ENCODE measurements at regions not wholly inside any gene's neighbourhood (a gene's known extent, or its start where the extent isn't known, plus 50 kb on each side); places are given as distances from the start of the nearest gene placed in this dataset.
A peak's percentile ranks its signal among the peaks of the same experiment; 100 is the strongest.
"Not testable (repeated sequence)": the region's sequence is repeated elsewhere in the genome, so short reads cannot be mapped to it uniquely, and the experiment has no call there.

DNA sequence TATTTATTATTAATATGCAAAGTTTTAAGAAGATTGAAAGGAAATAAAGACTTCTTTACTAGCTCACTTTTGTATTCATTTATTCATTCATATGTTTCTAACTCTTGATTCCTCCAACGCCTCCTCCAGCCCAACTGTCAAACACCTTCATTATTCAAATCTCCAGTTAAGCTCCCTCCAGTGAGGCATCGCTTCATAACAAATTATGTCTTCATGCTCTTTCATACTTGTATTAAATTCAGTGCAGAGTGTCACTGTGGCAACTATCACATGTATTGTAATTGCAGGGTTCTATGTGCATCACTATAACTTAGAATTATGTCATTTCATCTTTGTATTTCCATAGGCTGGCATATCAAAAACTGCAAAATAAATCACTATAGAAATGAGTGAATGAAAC lies 1394.2 kb upstream of the PCDH7 start:
- TF ChIP-seq POLR2AphosphoS5 (IDR thresholded peaks at IDR 0.05; ENCODE audit: borderline replicate concordance, low read depth, low read length), result no peak
- TF ChIP-seq FOXP2 (optimal IDR thresholded peaks at IDR 0.05; ENCODE audit: control extremely low read depth, extremely low read length, insufficient read depth), result no peak
- no peak for TF ChIP-seq EZH2 (IDR thresholded peaks at IDR 0.05)
- Histone ChIP-seq H3K4me3 (no peak overlapping the region), H3K27ac (no peak overlapping the region), H3K9me3 (ENCODE audit: low read depth, low read length) (no peaks in the 10 kb centered on the region), H3K36me3 (ENCODE audit: insufficient read depth, low read length) (no peaks in the 10 kb centered on the region), H3K9ac (ENCODE audit: insufficient read length) (no peak overlapping the region)
- no peak for DNase-seq (ENCODE audit: low read depth, low spot score)

DNA sequence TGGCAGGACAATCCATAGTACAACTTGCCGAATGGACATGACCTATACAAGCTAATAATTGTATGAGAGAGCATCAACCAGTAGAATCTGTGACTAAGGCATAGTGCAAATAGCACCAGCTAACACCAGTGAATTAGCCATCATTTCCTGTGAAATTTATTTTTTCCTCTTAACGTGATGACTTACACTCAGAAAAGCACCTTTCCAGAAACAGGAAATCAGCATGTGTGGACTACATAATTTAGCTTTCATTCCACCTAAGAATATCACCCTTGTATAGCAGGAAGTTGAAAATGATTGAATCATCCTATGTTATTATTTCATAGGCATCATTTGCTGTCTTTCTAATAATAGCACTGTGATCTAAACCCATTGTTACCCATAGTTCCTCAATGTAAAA lies 1393.4 kb upstream of the PCDH7 start:
- Histone ChIP-seq H3K4me3 (no peak overlapping the region), H3K9me3 (ENCODE audit: low read depth, low read length) (no peaks in the 10 kb centered on the region), H3K36me3 (ENCODE audit: insufficient read depth, low read length) (no peaks in the 10 kb centered on the region), H3K27ac (no peak overlapping the region), H3K9ac (ENCODE audit: insufficient read length) (no peak overlapping the region)
- TF ChIP-seq POLR2AphosphoS5 (IDR thresholded peaks at IDR 0.05; ENCODE audit: borderline replicate concordance, low read depth, low read length) (no peak), FOXP2 (optimal IDR thresholded peaks at IDR 0.05; ENCODE audit: control extremely low read depth, extremely low read length, insufficient read depth) (no peak), EZH2 (IDR thresholded peaks at IDR 0.05) (no peak)
- DNase-seq (ENCODE audit: low read depth, low spot score), result no peak

DNA sequence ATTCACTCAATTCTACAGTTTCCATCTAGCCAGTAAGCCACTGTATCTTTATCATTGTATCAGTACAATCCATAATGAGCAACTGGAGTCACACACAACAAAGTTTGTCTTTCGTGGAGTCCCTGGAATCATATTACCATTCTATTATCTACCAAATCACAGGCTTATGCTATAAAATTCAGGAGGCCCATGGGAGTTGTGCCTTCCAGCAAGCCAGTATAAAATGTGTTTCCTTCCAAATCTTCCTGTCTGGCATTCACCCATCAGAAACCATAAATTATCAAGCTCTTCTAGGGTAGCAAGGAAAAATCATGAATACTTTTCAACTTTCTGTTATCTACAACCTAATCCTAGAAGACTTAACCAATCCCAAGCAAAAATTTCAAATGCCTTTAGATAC lies 1383.3 kb upstream of the PCDH7 start:
- Histone ChIP-seq H3K27ac (no peak overlapping the region), H3K36me3 (ENCODE audit: insufficient read depth, low read length) (no peaks in the 10 kb centered on the region), H3K4me3 (no peak overlapping the region), H3K9ac (ENCODE audit: insufficient read length) (no peak overlapping the region), H3K9me3 (ENCODE audit: low read depth, low read length) (no peaks in the 10 kb centered on the region)
- no peak for TF ChIP-seq FOXP2 (optimal IDR thresholded peaks at IDR 0.05; ENCODE audit: control extremely low read depth, extremely low read length, insufficient read depth)
- no peak for TF ChIP-seq EZH2 (IDR thresholded peaks at IDR 0.05)
- no peak for TF ChIP-seq POLR2AphosphoS5 (IDR thresholded peaks at IDR 0.05; ENCODE audit: borderline replicate concordance, low read depth, low read length)
- DNase-seq (ENCODE audit: low read depth, low spot score), result peak; percentile 40

DNA sequence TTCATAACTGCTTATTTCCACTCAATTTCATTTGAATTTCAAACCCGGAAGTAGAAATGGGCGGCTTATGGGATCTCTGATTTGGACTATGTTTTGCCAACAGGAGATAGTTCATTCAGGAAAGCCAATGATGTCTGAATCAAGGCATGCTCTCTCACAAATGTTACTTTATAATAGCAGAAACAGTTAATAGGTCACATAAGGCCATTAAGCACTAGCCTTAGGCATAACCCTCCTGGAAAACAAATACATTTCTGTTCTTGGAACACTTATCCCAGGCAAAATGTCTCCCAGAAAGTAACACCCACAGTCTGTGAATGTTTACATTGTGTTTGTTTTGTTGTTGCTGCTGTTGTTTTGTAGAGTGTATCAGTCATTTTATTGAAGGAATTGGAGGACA lies 1347.2 kb upstream of the PCDH7 start:
- DNase-seq (ENCODE audit: low read depth, low spot score), result no peak
- Histone ChIP-seq H3K9ac (ENCODE audit: insufficient read length) (no peak overlapping the region), H3K27ac (no peak overlapping the region), H3K9me3 (ENCODE audit: low read depth, low read length) (no peaks in the 10 kb centered on the region), H3K36me3 (ENCODE audit: insufficient read depth, low read length) (no peaks in the 10 kb centered on the region), H3K4me3 (no peak overlapping the region)
- no peak for TF ChIP-seq FOXP2 (optimal IDR thresholded peaks at IDR 0.05; ENCODE audit: control extremely low read depth, extremely low read length, insufficient read depth)
- no peak for TF ChIP-seq EZH2 (IDR thresholded peaks at IDR 0.05)
- no peak for TF ChIP-seq POLR2AphosphoS5 (IDR thresholded peaks at IDR 0.05; ENCODE audit: borderline replicate concordance, low read depth, low read length)

DNA sequence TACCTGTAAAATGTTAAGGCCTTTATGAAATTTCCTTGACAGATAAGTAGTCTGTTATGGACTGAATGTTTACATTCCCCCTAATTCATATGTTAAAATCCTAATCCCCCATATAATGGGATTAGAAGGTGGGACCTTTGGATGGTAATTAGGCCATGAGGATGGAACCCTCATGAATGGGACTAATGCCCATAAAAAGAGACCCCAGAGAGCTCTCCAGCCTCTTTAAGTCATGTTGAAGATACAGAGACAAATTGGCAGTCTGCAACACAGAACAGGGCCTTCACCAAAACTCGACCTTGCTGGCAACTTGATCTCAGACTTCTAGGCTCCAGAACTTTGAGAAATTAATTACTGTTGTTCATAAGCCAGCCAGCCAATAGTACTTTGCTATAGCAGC lies 1344.5 kb upstream of the PCDH7 start:
- Histone ChIP-seq H3K27ac (no peak overlapping the region), H3K36me3 (ENCODE audit: insufficient read depth, low read length) (no peaks in the 10 kb centered on the region), H3K9ac (ENCODE audit: insufficient read length) (no peak overlapping the region), H3K9me3 (ENCODE audit: low read depth, low read length) (no peaks in the 10 kb centered on the region), H3K4me3 (no peak overlapping the region)
- TF ChIP-seq FOXP2 (optimal IDR thresholded peaks at IDR 0.05; ENCODE audit: control extremely low read depth, extremely low read length, insufficient read depth) (no peak), POLR2AphosphoS5 (IDR thresholded peaks at IDR 0.05; ENCODE audit: borderline replicate concordance, low read depth, low read length) (no peak), EZH2 (IDR thresholded peaks at IDR 0.05) (no peak)
- no peak for DNase-seq (ENCODE audit: low read depth, low spot score)

DNA sequence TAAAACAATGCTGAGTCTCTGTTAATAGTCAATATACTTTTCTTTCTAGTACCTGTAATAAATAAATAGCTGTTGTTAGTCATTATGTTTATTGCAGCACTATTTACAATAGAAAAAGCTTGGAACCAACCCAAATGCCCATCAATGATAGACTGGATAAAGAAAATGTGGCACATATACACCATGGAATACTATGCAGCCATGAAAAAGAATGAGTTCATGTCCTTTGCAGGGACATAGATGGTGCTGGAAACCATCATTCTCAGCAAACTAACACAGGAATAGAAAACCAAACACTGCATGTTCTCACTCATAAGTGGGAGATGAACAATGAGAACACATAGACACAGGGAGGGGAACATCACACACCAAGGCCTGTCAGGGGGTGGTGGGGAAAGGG lies 1341.9 kb upstream of the PCDH7 start:
- H3K9me3 ChIP-seq (ENCODE audit: low read depth, low read length); H3K4me3 ChIP-seq; H3K36me3 ChIP-seq (ENCODE audit: insufficient read depth, low read length); H3K27ac ChIP-seq; H3K9ac ChIP-seq (ENCODE audit: insufficient read length); DNase-seq (ENCODE audit: low read depth, low spot score): not testable (repeated sequence)

DNA sequence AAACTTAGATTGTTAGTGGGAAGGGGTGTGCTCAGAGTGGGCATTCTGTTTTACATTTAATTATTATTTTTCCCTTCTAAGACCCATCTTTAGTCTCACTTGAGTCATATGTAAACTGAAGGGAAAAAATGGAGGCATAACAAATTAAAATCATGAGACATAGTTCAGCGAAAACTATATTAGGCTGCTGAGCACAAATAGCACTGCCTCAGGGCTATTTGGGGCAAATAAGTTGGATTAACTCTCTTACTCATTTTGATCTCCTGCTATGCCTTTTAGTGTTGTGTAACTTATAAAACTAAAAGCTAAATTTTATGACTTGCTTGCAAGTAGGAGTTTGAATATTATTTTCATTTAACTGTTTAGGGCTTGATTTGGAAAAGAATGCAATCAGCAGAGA lies 1329.2 kb upstream of the PCDH7 start:
- Histone ChIP-seq H3K4me3 (peak overlapping the region; percentile 44), H3K36me3 (ENCODE audit: insufficient read depth, low read length) (no peaks in the 10 kb centered on the region), H3K9ac (ENCODE audit: insufficient read length) (no peak overlapping the region), H3K9me3 (ENCODE audit: low read depth, low read length) (no peaks in the 10 kb centered on the region), H3K27ac (peak overlapping the region; percentile 89)
- peak; percentile 69 for DNase-seq (ENCODE audit: low read depth, low spot score)
- TF ChIP-seq EZH2 (IDR thresholded peaks at IDR 0.05), result no peak
- TF ChIP-seq POLR2AphosphoS5 (IDR thresholded peaks at IDR 0.05; ENCODE audit: borderline replicate concordance, low read depth, low read length), result no peak; the same call in 1 of the 2 replicates
- no peak for TF ChIP-seq FOXP2 (optimal IDR thresholded peaks at IDR 0.05; ENCODE audit: control extremely low read depth, extremely low read length, insufficient read depth)

DNA sequence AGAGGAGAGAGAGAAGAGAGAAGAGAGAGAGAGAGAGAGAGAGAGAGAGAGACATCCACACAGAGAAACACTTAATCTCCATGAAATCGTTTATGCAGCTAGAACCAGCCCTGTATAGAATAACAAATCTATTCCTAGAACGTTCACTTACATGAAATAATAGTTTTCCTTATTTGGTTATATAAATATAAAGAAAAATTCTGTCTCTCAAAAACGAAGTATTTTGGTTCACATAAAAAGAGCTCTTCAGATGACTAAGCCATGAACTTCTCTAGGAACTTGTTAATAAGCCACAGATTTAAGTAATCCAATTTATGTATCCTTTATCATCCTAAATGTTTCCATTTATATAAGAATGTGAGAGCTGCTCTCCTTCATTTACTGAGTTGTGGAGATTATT lies 1315.1 kb upstream of the PCDH7 start:
- no peak overlapping the region for H3K4me3 ChIP-seq
- no peak overlapping the region for H3K27ac ChIP-seq
- no peak for TF ChIP-seq FOXP2 (optimal IDR thresholded peaks at IDR 0.05; ENCODE audit: control extremely low read depth, extremely low read length, insufficient read depth)
- no peak for TF ChIP-seq POLR2AphosphoS5 (IDR thresholded peaks at IDR 0.05; ENCODE audit: borderline replicate concordance, low read depth, low read length)
- TF ChIP-seq EZH2 (IDR thresholded peaks at IDR 0.05), result no peak
- H3K9me3 ChIP-seq (ENCODE audit: low read depth, low read length), result no peaks in the 10 kb centered on the region
- DNase-seq (ENCODE audit: low read depth, low spot score), result no peak
- H3K9ac ChIP-seq (ENCODE audit: insufficient read length), result no peak overlapping the region
- H3K36me3 ChIP-seq (ENCODE audit: insufficient read depth, low read length), result no peaks in the 10 kb centered on the region

DNA sequence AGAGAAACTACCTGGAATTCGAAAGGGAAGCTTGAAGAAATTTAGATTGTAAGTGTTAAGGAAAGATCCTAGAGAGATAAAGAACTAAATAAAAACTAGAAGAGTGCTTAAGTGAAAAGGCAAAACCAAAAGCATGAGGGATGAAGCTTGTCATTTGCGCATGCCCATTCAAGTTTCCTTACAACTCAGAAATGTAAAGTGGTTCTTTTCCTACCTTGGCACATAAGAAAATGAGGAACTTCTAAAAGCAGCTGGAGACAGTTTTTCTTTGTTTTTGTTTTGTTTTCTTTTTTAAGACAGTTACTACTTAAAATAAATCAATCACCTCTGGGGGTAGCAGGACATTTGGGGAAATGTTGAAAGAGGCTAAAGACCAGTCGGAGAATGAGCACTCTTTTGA lies 1304.4 kb upstream of the PCDH7 start:
- no peaks in the 10 kb centered on the region for H3K36me3 ChIP-seq (ENCODE audit: insufficient read depth, low read length)
- TF ChIP-seq POLR2AphosphoS5 (IDR thresholded peaks at IDR 0.05; ENCODE audit: borderline replicate concordance, low read depth, low read length) (no peak), FOXP2 (optimal IDR thresholded peaks at IDR 0.05; ENCODE audit: control extremely low read depth, extremely low read length, insufficient read depth) (no peak), EZH2 (IDR thresholded peaks at IDR 0.05) (no peak)
- no peak overlapping the region for H3K9ac ChIP-seq (ENCODE audit: insufficient read length)
- DNase-seq (ENCODE audit: low read depth, low spot score), result no peak
- H3K9me3 ChIP-seq (ENCODE audit: low read depth, low read length), result no peaks in the 10 kb centered on the region
- no peak overlapping the region for H3K27ac ChIP-seq
- H3K4me3 ChIP-seq, result no peak overlapping the region
